GM12891 (cell line): ENCODE measurements at regions not wholly inside any gene's neighbourhood (a gene's known extent, or its start where the extent isn't known, plus 50 kb on each side); places are given as distances from the start of the nearest gene placed in this dataset.

Source experiments
- PAX5 ChIP-seq: IDR thresholded peaks from 2 replicates; pipeline ENCODE4 v1.6.1; 2011; ENCODE audit warnings: low read length, moderate library complexity, mild to moderate bottlenecking; ENCODE audit not compliant: insufficient read depth, severe bottlenecking
- POLR2A ChIP-seq: IDR thresholded peaks from 2 replicates; pipeline ENCODE4 v1.6.1; 2011; ENCODE audit warnings: low read depth, low read length, control low read depth
- POLR2AphosphoS5 ChIP-seq: IDR thresholded peaks from 2 replicates; pipeline ENCODE4 v1.6.1; 2011; ENCODE audit warnings: low read depth, low read length, control low read depth
- POU2F2 ChIP-seq: IDR thresholded peaks from 2 replicates; pipeline ENCODE4 v1.6.1; 2011; ENCODE audit warnings: low read depth, mild to moderate bottlenecking, control low read depth, low read length, moderate library complexity
- SPI1 ChIP-seq: IDR thresholded peaks from 2 replicates; pipeline ENCODE4 v1.6.1; 2011; ENCODE audit warnings: low read depth, low read length, control low read depth
- TAF1 ChIP-seq: IDR thresholded peaks from 2 replicates; pipeline ENCODE4 v1.6.1; 2011; ENCODE audit warnings: low read depth, low read length, control low read depth

DNA sequence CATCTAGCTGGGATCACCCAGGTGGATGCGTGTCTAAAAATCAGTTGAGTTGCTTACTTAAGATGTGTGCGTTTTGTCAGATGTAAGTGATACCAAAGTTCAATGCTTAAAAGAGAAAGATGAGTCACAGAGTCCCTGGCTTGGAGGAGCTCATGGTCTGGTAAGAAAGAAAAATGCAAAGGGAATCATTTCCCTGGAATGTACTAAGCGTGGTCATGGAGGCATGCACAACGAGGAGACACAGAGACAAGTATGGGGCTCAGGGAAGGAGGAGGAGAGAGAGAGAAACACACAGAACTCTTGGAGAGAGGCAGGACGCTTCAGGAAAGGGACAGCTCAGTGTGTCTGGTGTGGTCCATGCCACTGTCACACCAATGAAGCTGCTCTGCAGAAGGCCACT lies 186.9 kb upstream of the GMDS start:
- TF ChIP-seq POLR2A = no peak
- no peak for TF ChIP-seq POLR2AphosphoS5
- TF ChIP-seq PAX5 = no peak
- no peak for TF ChIP-seq TAF1
- TF ChIP-seq SPI1 = no peak
- no peak for TF ChIP-seq POU2F2
